CMK (cell line): ENCODE measurements at regions not wholly inside any gene's neighbourhood (a gene's known extent, or its start where the extent isn't known, plus 50 kb on each side); places are given as distances from the start of the nearest gene placed in this dataset.

Source experiments
- DNase-seq: peaks from one replicate; pipeline ENCODE4 v3.0.0-alpha.2; 2010; ENCODE audit warnings: low read depth

- no peak for DNase-seq
Measured at GRCh38 chr1:4444086-4444485, 210.3 kb upstream of the AJAP1 start.

- DNase-seq = no peak
Measured at GRCh38 chr1:4447778-4448420, 206.5 kb upstream of the AJAP1 start.

GRCh38 chr1:4449972-4450371, 204.4 kb upstream of the AJAP1 start:
- DNase-seq = no peak

GRCh38 chr1:4452701-4453100, 201.7 kb upstream of the AJAP1 start:
- DNase-seq = no peak

- DNase-seq = no peak
Measured at GRCh38 chr1:4460052-4460451, 194.4 kb upstream of the AJAP1 start.

GRCh38 chr1:4460651-4461050, 193.8 kb upstream of the AJAP1 start:
- DNase-seq = no peak

GRCh38 chr1:4461726-4462290, 192.6 kb upstream of the AJAP1 start:
- DNase-seq = no peak

- no peak for DNase-seq
Measured at GRCh38 chr1:4462831-4463484, 191.5 kb upstream of the AJAP1 start.

GRCh38 chr1:4463631-4464030, 190.8 kb upstream of the AJAP1 start:
- no peak for DNase-seq

- DNase-seq = no peak
Measured at GRCh38 chr1:4464478-4464877, 189.9 kb upstream of the AJAP1 start.

- DNase-seq = no peak
Measured at GRCh38 chr1:4467241-4467640, 187.2 kb upstream of the AJAP1 start.

GRCh38 chr1:4468386-4468785, 186.0 kb upstream of the AJAP1 start:
- no peak for DNase-seq

- no peak for DNase-seq
Measured at GRCh38 chr1:4468804-4469514, 185.4 kb upstream of the AJAP1 start.

- DNase-seq = no peak
Measured at GRCh38 chr1:4476394-4476793, 178.0 kb upstream of the AJAP1 start.

GRCh38 chr1:4481451-4481850, 173.0 kb upstream of the AJAP1 start:
- no peak for DNase-seq

- no peak for DNase-seq
Measured at GRCh38 chr1:4482526-4482925, 171.9 kb upstream of the AJAP1 start.

- no peak for DNase-seq
Measured at GRCh38 chr1:4483021-4483625, 171.3 kb upstream of the AJAP1 start.

- DNase-seq = no peak
Measured at GRCh38 chr1:4485398-4485797, 169.0 kb upstream of the AJAP1 start.

GRCh38 chr1:4485878-4486277, 168.5 kb upstream of the AJAP1 start:
- DNase-seq = no peak

GRCh38 chr1:4486408-4487120, 167.8 kb upstream of the AJAP1 start:
- no peak for DNase-seq

- DNase-seq = no peak
Measured at GRCh38 chr1:4488018-4488417, 166.4 kb upstream of the AJAP1 start.

- no peak for DNase-seq
Measured at GRCh38 chr1:4489486-4489885, 164.9 kb upstream of the AJAP1 start.
